Right renal cortex interstitium (tissue), 3 donors: ENCODE measurements at regions not wholly inside any gene's neighbourhood (a gene's known extent, or its start where the extent isn't known, plus 50 kb on each side); places are given as distances from the start of the nearest gene placed in this dataset.

Experiments used
- DNase-seq, 3 donors: peaks; one replicate each; pipeline ENCODE4 v3.0.0-alpha.2; 2013; ENCODE audit warnings: low read depth in 3 of 3, low spot score in 2 of 3

- DNase-seq, result no peak
These were observed 336.4 kb upstream of the SLIT2 start for GRCh38 chr4:19915276-19915675.

DNA sequence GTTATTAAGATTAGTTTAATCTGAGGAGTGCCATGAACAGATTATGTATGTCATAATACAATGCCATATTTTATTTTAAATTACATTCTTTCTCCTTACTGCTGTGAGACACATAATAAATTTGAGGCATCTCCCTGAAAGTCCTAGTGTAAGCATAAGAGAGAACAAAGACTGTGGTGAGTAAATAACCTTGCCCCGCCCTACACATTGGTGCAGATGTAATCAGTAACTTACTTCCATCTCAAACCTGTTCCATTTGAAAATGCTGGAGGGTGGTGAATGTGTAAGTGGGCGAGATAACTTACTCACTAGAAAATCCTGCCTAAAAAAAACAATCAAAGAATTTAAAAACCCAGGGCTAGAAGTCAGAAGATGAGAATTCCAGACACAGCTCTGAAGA is 338.1 kb upstream of the SLIT2 start:
- no peak for DNase-seq

GRCh38 chr4:19910861-19911525 is 340.7 kb upstream of the SLIT2 start:
- no peak for DNase-seq

- DNase-seq, result no peak
These were observed 346.7 kb upstream of the SLIT2 start for GRCh38 chr4:19905024-19905423.

DNA sequence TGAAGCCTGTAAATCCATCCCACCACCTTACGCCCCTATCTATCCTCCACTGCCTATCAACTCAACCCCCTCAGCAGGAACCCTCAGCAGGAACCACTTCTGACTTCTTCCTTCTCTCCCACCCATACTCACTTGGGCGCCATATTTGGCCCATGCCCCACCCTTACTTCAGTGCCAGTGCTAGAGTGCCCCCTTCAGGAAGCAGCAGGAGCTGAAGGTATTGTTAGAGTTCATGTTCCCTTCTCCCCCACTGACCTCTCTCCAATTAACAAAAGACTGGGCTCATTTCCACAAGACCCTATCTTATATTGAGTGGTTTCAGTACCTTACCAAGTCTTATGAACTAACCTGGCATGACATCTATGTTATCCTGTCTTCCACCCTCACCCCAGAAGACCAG is 363.1 kb upstream of the SLIT2 start:
- DNase-seq, result no peak

DNA sequence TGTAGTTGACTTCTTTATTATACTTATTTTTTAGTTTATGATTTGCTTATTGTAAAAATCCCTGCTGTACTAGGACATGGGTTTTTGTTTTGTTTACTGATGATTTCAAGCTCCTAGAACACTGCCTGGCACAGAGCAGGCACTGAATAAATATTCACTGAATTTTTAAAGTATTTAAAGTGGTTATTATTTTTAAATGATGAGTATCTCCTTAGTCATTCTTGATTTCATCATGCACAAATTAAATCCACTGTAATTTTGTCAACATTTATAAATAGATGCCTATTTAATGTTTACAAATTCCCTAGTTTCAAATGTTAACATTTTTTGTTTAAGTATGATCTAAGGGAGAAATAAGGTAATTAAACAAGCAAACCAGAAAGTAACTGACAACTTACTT is 367.9 kb upstream of the SLIT2 start:
- no peak for DNase-seq

- DNase-seq, result no peak
These were observed 371.5 kb upstream of the SLIT2 start for GRCh38 chr4:19880206-19880605.

DNA sequence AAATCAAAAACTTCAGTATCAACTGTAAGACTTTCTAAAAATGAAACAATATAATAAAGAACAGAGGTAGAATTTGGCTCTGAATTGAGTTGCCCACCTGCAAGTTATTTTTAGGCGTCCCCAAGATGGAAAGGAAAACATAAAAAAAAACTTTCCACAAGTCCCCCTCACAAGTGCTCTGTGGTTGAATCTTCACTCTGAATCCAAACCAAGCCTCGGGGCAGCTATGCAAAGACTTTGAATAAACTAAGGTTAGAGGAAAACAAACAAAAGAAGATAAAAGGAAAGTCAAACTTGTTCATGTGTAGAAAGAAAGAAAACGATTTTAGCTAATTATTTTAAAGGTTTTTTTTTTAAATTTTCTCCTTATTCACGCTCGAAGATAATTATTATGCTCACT is 372.4 kb upstream of the SLIT2 start:
- no peak for DNase-seq

- no peak for DNase-seq
These were observed 393.7 kb upstream of the SLIT2 start for GRCh38 chr4:19857991-19858390.

DNA sequence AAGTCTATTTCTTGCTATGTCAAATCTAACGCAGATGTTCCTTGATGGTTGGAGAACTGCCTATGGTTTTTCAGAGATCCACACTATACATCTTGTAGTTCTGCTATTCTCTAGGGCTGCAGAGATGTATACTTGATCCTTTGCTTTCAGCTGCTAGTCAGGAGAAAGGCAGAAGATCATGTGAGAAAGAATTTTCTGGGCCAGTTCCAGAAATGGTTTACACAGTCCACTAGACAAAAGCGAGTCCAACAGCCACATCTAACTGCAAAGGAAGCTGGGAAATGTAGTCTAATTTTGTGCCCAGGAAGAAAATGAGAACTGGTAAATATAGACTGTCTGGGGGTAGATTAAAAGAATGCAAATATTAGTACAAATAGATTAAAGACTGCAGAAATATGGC is 394.3 kb upstream of the SLIT2 start:
- DNase-seq, result no peak

- DNase-seq, result no peak
These were observed 400.8 kb upstream of the SLIT2 start for GRCh38 chr4:19850909-19851308.

GRCh38 chr4:19844446-19844845 is 407.3 kb upstream of the SLIT2 start:
- no peak for DNase-seq

DNA sequence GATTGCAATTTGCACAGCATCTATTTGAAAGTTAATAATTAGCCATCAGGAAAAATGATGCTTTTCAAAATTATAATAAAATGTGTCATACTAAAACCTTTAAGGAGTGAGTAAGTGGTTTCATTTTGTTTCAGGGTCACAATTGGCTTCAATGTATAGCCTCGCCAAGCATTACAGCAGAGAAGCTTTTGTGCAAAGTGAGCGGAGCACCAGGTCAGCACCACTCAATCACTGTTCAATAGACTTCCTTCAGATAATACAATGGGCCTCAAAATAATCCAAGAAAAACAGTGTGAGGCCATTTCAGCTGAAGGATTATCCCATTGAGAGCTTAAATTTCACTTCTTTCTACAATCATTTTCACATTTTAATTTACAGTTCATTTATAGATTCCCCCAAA is 409.2 kb upstream of the SLIT2 start:
- DNase-seq, result no peak

GRCh38 chr4:19838858-19839257 is 412.8 kb upstream of the SLIT2 start:
- DNase-seq, result no peak

DNA sequence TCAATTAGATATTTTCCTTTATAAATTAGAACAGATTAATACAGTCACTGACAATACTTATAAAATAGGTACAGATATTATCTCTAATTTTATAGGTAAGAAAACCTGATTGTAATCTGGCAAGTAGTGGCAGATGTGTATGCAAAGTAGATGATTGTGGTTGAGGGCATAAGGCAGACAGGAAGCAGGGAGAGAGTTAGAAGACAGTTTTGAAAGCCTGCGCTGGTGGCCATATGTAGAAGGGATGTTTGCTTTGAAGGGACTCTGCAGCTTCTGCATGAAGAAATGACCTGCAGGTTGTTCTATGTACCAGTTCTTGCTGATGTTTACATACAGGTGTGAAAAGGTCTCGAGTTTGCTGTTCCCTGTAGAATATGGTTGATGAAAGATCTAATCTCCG is 416.3 kb upstream of the SLIT2 start:
- no peak for DNase-seq

- no peak for DNase-seq
These were observed 419.3 kb upstream of the SLIT2 start for GRCh38 chr4:19832411-19832810.

- DNase-seq, result no peak
These were observed 419.9 kb upstream of the SLIT2 start for GRCh38 chr4:19831644-19832285.

DNA sequence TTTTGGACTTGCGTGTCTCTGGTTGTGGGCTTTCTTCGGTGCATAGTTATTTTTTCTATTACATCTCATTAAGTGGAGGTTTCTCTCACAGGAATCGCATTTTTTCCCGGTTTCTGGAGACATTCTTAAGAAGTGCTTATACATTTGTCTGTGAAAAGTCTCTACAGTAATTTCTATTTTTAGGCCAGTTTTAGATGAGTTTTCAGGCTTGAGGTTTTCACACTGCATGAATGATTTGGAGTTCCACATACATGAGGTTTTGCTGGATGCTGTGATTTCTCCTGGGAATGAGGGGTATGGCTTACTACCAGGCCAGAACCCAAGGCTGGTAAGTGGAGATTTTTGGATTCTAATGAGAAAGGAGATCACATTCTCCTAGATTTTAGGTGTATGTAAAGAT is 422.6 kb upstream of the SLIT2 start:
- no peak for DNase-seq

GRCh38 chr4:19823781-19824180 is 427.9 kb upstream of the SLIT2 start:
- peak in 2 of 3 donors; percentile 10 to 12 for DNase-seq

DNA sequence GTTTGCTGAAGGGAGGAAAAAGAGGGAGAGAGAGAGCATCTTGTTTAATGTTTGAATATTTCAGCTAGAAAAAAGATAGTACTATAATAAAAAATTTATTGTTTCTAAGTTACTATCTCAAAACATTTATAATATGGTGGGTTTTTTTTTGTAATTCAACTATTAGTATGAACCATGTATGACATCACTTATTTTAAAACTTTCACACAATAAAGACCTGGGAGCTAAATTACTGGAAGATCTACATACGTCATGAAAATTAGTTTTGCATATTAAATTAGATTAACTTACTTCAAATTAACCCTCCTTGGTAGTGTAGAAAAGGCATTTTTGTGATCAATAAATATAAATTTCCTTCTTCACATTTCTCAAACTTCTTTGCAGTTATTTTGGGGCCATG is 432.0 kb upstream of the SLIT2 start:
- DNase-seq, result no peak

- DNase-seq, result no peak
These were observed 441.7 kb upstream of the SLIT2 start for GRCh38 chr4:19809989-19810388.

- peak in 1 of 3 donors; percentile 18 for DNase-seq
These were observed 444.2 kb upstream of the SLIT2 start for GRCh38 chr4:19807505-19807904.

- no peak for DNase-seq
These were observed 444.8 kb upstream of the SLIT2 start for GRCh38 chr4:19806865-19807264.
